Psoas muscle (tissue), 7 donors: ENCODE measurements at regions not wholly inside any gene's neighbourhood (a gene's known extent, or its start where the extent isn't known, plus 50 kb on each side); places are given as distances from the start of the nearest gene placed in this dataset.

Source experiments
- ATAC-seq, 4 donors: fragments of 200-7000 bp; cut with Tn5 transposase; one replicate each; pipeline ENCODE4 v1.9.1; 2020; ENCODE audit warnings: moderate library complexity in 3 of 4, mild to moderate bottlenecking in 2 of 4
- DNase-seq, 2 donors: peaks; one replicate each; pipeline ENCODE4 v3.0.0-alpha.2; 2020
- H3K27ac ChIP-seq: fragments of 200-600 bp; one replicate; pipeline ENCODE4 v1.8.0; 2022
- H3K27me3 ChIP-seq, 3 donors: fragments of 200-600 bp in 1 of 3; one replicate each; pipeline versions ENCODE4 v1.6.1 to v1.8.0; 2013 to 2022; ENCODE audit warnings: low read length in 2 of 3, mild to moderate bottlenecking in 2 of 3, moderate library complexity in 1 of 3; ENCODE audit not compliant: insufficient read depth in 3 of 3
- H3K36me3 ChIP-seq, 2 donors: fragments of 200-600 bp in 1 of 2; one replicate each; pipeline versions ENCODE4 v1.6.1 to v1.8.0; 2013 to 2022; ENCODE audit warnings: low read depth in 1 of 2, mild to moderate bottlenecking in 1 of 2, moderate library complexity in 1 of 2; ENCODE audit not compliant: insufficient read depth in 1 of 2
- H3K4me1 ChIP-seq: fragments of 200-600 bp; one replicate; pipeline ENCODE4 v1.8.0; 2022
- H3K4me3 ChIP-seq: fragments of 200-600 bp; one replicate; pipeline ENCODE4 v1.8.0; 2022; ENCODE audit warnings: mild to moderate bottlenecking
- H3K9me3 ChIP-seq: fragments of 200-600 bp; one replicate; pipeline ENCODE4 v1.8.0; 2022
- WGBS, 3 donors: extraction: QIAGEN DNeasy Blood & Tissue Kit; methylation state at CpG; one replicate each; pipeline versions ENCODE4 v1.1.6 to v1.1.7; 2013; 5-methylcytosine and 5-hydroxymethylcytosine counted together
- intact Hi-C, 2 donors: fragments of 100-400 bp; cut with DNase I; formaldehyde crosslinking; loops; one replicate each; pipeline versions ENCODE4 v1.11.0 to v1.14.2; 2022
- TF ChIP-seq, protein P1 (sequence below): fragments of 200-600 bp; IDR thresholded peaks from one replicate; pipeline ENCODE4 v1.8.0; 2022; ENCODE audit warnings: antibody characterized with exemption
- donor health status: healthy with polysubstance abuse.
- donor health status: DM: no; HTN: no; CAD: no; lungs with moderate emphysema.
- donor health status: Bipolar disorder and iron deficiency.
- donor health status: healthy.
- donor health status: DM: yes; HTN: yes; CAD: no.
- donor health status: DM: no; HTN: no; CAD: no.
- donor health status: DM: yes; HTN: yes; CAD: no.

DNA sequence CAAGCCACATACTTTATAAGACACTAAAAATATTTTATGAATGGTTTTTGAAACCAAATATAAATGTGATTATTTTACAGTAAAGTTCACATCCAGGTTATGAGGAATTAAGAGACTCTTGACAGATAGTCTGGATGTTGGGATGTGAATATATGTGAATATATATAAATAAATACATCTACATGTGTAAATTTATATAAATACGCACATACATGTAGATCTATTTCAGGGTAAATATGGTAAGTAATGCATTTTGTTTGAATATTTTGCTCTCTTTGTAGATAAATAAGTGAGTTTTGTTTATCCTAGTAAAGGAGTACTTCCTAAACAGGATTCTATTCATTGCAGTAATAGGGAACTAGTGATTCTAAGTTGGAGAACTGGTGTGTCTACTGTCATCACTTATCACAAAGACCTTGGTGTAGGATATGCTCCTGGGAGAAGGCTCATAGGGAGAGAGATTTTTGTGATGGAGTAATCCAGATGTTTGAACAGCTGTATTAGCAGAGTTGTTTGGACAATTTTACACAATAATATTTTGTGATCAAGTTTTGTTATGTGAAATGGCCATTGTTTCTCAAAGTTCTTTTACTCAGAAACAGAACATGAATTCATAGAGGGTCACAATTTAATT lies 60.2 kb upstream of the NT5C1B start:
- Histone ChIP-seq H3K27me3 (no peaks in the 10 kb centered on the region), H3K9me3 (no peaks in the 10 kb centered on the region), H3K27ac (no peak overlapping the region), H3K4me3 (no peak overlapping the region), H3K4me1 (no peaks in the 10 kb centered on the region), H3K36me3 (no peaks in the 10 kb centered on the region)
- intact Hi-C loops: no loop called here
- ATAC-seq: no peak
- 98 to 100% (median 99%) methylated on average over 1 of the region's 1 CpG for WGBS, 3 donors
- TF ChIP-seq, protein P1, sequence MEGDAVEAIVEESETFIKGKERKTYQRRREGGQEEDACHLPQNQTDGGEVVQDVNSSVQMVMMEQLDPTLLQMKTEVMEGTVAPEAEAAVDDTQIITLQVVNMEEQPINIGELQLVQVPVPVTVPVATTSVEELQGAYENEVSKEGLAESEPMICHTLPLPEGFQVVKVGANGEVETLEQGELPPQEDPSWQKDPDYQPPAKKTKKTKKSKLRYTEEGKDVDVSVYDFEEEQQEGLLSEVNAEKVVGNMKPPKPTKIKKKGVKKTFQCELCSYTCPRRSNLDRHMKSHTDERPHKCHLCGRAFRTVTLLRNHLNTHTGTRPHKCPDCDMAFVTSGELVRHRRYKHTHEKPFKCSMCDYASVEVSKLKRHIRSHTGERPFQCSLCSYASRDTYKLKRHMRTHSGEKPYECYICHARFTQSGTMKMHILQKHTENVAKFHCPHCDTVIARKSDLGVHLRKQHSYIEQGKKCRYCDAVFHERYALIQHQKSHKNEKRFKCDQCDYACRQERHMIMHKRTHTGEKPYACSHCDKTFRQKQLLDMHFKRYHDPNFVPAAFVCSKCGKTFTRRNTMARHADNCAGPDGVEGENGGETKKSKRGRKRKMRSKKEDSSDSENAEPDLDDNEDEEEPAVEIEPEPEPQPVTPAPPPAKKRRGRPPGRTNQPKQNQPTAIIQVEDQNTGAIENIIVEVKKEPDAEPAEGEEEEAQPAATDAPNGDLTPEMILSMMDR: no peak
- DNase-seq: no peak

DNA sequence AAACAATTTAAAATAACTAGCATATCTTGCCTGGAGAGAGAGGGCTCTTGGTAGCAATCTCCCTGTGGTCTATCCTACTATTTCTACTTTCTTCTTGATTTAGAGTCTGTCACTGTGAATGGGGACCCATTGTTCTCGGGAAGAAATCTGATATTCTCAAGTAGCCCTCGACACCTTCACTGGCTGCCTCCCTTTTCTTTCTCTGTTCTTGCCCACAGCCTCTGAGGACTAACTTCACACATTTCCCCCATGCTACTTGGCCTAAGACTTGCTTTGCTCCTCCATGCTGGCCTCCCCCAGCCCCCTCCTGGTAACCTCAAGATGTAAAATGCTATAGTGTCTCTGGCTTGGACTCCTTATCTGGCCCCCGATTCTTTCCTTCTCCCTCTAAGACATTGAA lies 58.8 kb upstream of the NT5C1B start:
- Histone ChIP-seq H3K9me3 (no peaks in the 10 kb centered on the region), H3K4me1 (no peaks in the 10 kb centered on the region), H3K4me3 (no peak overlapping the region), H3K36me3 (no peaks in the 10 kb centered on the region), H3K27me3 (no peaks in the 10 kb centered on the region), H3K27ac (no peak overlapping the region)
- WGBS, 3 donors: 40 to 83% (median 47%) methylated on average over 3 of the region's 3 CpGs
- ATAC-seq (no peak), DNase-seq (no peak)
- intact Hi-C loops: no loop called here
- TF ChIP-seq, protein P1: no peak

DNA sequence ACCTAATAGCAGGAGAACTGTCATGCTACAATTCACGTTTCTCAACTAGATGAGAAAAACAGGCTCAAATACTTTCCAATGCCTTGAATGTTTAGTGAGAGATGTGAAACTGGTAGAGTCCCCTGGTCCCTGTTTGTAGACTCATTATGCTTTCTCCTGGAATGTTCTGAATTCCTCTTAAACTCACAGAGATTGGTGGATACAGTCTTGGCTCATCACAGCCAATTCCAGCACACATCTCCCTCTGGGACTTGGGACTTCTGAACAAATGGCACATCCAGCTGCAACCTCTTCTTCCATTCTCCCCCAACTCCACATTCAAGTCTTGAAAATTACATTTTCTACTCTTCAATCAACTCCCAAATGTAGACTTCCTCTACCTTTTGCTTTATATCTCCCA lies 58.4 kb upstream of the NT5C1B start:
- Histone ChIP-seq H3K4me3 (no peak overlapping the region), H3K9me3 (no peaks in the 10 kb centered on the region), H3K27me3 (no peaks in the 10 kb centered on the region), H3K36me3 (no peaks in the 10 kb centered on the region), H3K27ac (no peak overlapping the region), H3K4me1 (no peaks in the 10 kb centered on the region)
- intact Hi-C loops: no loop called here
- no peak for DNase-seq
- ATAC-seq: no peak
- TF ChIP-seq, protein P1: no peak
- 35 to 63% (median 61%) methylated on average over 1 of the region's 1 CpG for WGBS, 3 donors

DNA sequence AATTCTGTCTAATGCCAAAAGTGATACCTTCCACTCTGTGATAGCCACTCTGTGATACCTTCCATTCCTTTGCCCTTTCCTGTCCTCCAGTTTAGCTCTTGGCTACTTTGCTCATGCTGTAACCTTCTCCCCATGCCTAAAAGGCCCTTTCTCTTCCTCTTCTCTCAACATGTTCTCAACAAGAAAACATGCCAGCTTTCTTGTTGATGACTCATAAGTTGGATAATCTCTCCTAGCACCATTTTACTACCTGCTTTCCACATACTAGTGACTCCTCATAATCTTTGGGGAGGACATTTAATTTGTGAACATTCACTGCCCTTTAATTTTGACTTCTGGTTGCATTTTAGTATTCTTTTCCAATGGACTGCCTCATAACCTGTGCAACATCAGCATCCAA lies 55.9 kb upstream of the NT5C1B start:
- ATAC-seq: no peak
- Histone ChIP-seq H3K36me3 (no peaks in the 10 kb centered on the region), H3K4me3 (no peak overlapping the region), H3K27ac (no peak overlapping the region), H3K4me1 (no peaks in the 10 kb centered on the region), H3K9me3 (no peaks in the 10 kb centered on the region), H3K27me3 (no peaks in the 10 kb centered on the region)
- intact Hi-C loops: no loop called here
- TF ChIP-seq, protein P1: no peak
- DNase-seq: no peak

DNA sequence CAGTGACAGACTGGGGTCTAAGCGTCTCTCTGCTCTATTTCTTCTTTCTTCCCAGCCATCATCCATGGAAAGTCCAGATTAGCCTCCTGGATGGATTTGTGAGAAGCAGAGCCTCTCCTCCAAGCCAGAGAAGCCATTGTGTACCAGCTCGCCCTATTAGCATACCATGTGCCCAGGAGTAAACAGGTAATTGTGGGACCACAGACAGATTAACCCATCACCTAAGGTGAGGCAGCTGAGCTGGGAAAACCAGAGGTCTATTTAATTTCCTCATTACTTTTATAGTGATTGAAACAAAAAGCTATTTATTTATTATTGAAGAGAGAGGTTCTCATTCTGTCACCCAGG lies 54.7 kb upstream of the NT5C1B start:
- Histone ChIP-seq H3K9me3 (no peaks in the 10 kb centered on the region), H3K36me3 (no peaks in the 10 kb centered on the region), H3K27ac (no peak overlapping the region), H3K4me1 (no peaks in the 10 kb centered on the region), H3K27me3 (no peaks in the 10 kb centered on the region), H3K4me3 (no peak overlapping the region)
- TF ChIP-seq, protein P1: no peak
- intact Hi-C loops: no loop called here
- WGBS, 3 donors: 95 to 98% (median 95%) methylated on average over 2 of the region's 2 CpGs
- DNase-seq (no peak), ATAC-seq (no peak)
